ENCODE measurements at regions not wholly inside any gene's neighbourhood (a gene's known extent, or its start where the extent isn't known, plus 50 kb on each side); places are given as distances from the start of the nearest gene placed in this dataset.
"Not testable (repeated sequence)": the region's sequence is repeated elsewhere in the genome, so short reads cannot be mapped to it uniquely, and the experiment has no call there.

DNA sequence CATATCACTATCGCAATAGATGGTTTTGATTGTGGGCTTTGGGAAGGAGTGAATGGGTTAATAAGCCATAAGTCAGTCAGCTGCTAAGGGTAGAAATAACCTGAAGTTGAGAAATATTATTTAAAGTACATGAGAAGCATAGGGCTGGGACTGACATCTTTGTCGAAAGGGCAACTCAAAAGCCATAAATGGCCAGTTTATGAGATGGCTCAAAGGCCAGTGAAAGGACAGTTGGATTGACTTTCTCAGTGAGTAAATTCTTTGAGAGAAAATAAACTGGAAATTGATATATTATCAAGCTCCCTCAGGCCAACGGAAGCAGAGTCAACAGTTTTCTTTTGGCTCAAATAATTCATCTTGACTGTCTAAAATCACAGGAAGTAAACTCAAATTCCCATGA is 419.8 kb downstream of the NSUN3 start:
- TF ChIP-seq, protein P1, sequence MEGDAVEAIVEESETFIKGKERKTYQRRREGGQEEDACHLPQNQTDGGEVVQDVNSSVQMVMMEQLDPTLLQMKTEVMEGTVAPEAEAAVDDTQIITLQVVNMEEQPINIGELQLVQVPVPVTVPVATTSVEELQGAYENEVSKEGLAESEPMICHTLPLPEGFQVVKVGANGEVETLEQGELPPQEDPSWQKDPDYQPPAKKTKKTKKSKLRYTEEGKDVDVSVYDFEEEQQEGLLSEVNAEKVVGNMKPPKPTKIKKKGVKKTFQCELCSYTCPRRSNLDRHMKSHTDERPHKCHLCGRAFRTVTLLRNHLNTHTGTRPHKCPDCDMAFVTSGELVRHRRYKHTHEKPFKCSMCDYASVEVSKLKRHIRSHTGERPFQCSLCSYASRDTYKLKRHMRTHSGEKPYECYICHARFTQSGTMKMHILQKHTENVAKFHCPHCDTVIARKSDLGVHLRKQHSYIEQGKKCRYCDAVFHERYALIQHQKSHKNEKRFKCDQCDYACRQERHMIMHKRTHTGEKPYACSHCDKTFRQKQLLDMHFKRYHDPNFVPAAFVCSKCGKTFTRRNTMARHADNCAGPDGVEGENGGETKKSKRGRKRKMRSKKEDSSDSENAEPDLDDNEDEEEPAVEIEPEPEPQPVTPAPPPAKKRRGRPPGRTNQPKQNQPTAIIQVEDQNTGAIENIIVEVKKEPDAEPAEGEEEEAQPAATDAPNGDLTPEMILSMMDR (IDR thresholded peaks at IDR 0.05): no peak
- no peaks in the 10 kb centered on the region for H3K4me1 ChIP-seq
- H3K36me3 ChIP-seq: no peaks in the 10 kb centered on the region
- no peak for DNase-seq
- H3K4me3 ChIP-seq: no peak overlapping the region
- H3K9ac ChIP-seq (ENCODE audit: low read depth in 2 of 2, low read length in 2 of 2): no peak overlapping the region
- H3K9me3 ChIP-seq: no peaks in the 10 kb centered on the region
- H3K27ac ChIP-seq: peak overlapping the region; percentile 11
- intact Hi-C loops (cut with DNase I): no loop called here
- no peaks in the 10 kb centered on the region for H3K27me3 ChIP-seq

DNA sequence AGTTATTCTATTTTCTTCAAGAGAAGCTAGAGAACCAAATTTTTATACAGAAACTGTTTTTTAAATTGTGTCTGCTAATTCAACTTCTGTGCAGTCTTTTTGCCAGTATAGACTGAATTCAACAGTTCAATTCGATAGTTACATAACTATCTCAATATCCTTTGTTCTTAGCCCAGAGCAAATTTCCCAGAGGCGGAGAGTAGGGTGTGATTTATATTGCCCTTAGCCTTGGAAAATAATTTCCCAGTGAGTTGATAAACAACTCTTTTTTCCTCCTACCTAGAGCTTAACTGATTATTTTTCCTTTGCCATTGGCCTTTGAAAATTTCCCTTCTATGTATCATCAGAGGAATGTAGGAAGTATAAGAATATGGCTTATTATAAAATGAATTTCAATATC is 420.5 kb downstream of the NSUN3 start:
- intact Hi-C loops (cut with DNase I): no loop called here
- Histone ChIP-seq H3K4me1 (no peaks in the 10 kb centered on the region), H3K27ac (peak overlapping the region; percentile 11), H3K27me3 (no peaks in the 10 kb centered on the region), H3K36me3 (no peaks in the 10 kb centered on the region), H3K9me3 (no peaks in the 10 kb centered on the region), H3K9ac (ENCODE audit: low read depth in 2 of 2, low read length in 2 of 2) (no peak overlapping the region), H3K4me3 (no peak overlapping the region)
- DNase-seq: no peak
- TF ChIP-seq, protein P1 (IDR thresholded peaks at IDR 0.05): no peak

DNA sequence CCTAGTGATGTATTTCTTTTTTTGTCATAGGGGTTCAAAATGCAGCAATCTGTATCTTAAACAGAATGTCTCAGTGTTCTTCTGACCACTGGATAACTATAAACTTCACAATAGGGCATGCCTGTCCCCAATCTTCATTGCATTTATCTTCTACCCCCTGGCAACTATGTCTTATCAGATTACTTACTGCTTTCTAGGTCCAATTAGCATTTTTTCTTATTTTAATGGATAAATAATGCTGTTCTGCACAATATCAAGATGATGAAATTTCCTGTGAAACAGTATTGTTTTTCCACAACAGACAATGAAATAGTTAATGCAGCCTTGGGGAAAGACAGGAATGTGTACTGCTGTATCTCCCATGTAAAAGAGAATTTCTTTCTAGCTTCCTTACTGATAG is 432.1 kb downstream of the NSUN3 start:
- DNase-seq: no peak
- Histone ChIP-seq H3K27me3 (no peaks in the 10 kb centered on the region), H3K9ac (ENCODE audit: low read depth in 2 of 2, low read length in 2 of 2) (no peak overlapping the region), H3K4me1 (no peaks in the 10 kb centered on the region), H3K4me3 (no peak overlapping the region), H3K36me3 (no peaks in the 10 kb centered on the region), H3K9me3 (no peaks in the 10 kb centered on the region), H3K27ac (no peak overlapping the region)
- TF ChIP-seq, protein P1 (IDR thresholded peaks at IDR 0.05): no peak
- intact Hi-C loops (cut with DNase I): no loop called here

DNA sequence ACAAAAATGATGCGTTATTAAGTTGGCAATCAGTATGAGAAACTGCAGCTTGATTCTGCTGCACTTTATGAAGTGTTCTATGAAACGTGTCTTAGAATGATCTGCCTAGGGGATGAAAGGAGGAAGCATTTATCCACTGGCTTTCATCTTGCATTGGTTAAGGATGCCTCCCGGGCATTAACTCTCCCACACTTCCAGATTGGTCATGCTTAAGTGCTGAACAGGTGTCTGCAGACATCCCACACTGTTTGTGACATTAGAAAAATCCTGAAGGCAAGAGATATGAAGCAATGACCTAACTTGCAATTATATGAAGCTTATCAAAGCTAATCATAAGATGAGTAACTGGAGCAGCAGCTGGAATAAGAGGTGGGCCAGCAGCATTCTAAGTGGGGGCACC is 437.3 kb downstream of the NSUN3 start:
- Histone ChIP-seq H3K27me3 (no peaks in the 10 kb centered on the region), H3K27ac (no peak overlapping the region), H3K36me3 (no peaks in the 10 kb centered on the region), H3K4me3 (no peak overlapping the region), H3K9ac (ENCODE audit: low read depth in 2 of 2, low read length in 2 of 2) (no peak overlapping the region), H3K9me3 (no peaks in the 10 kb centered on the region), H3K4me1 (no peaks in the 10 kb centered on the region)
- intact Hi-C loops (cut with DNase I): no loop called here
- DNase-seq: no peak
- TF ChIP-seq, protein P1 (IDR thresholded peaks at IDR 0.05): no peak

DNA sequence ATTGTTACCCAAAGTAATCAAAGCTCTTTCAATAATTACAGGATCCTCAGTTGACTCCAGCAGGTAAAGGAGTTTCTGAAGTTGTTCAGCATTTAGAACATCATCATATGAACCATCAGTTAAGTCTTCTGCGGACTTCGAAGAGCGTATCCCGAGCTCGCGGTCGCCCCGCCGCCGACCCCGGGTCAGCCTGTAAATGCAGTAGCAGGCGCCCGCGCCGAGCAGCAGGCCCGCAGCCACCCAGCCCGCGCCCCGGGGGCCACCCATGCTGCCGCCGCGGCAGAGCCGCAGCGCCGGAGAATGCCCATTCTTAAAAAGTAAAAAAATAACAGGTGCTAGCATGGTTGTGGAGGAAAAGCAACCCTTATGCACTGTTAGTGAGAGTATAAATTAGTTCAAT is 444.5 kb downstream of the NSUN3 start:
- H3K27ac ChIP-seq; H3K9ac ChIP-seq (ENCODE audit: low read depth in 2 of 2, low read length in 2 of 2); intact Hi-C loops (cut with DNase I); H3K27me3 ChIP-seq; H3K36me3 ChIP-seq; H3K4me3 ChIP-seq; H3K9me3 ChIP-seq; H3K4me1 ChIP-seq; DNase-seq: not testable (repeated sequence)

DNA sequence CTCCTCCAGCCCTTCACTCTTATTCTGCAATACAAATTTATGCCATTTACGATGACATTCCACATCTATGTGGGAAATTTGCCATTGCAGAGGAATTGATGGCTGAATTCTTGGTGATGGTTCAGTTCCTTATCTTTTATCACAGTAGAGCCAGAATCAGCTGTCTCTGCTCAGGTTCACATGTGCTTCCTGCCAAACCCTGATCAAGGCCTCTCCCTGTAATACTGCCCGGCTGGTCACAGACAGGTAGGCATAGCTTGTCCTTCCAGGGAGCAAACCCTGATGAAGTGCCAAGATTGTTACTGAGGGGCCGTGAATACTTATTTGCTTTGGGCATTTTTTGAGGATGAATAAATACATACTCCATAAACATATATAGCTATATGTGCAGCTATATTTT is 450.0 kb downstream of the NSUN3 start:
- no peaks in the 10 kb centered on the region for H3K9me3 ChIP-seq
- no peak overlapping the region for H3K9ac ChIP-seq (ENCODE audit: low read depth in 2 of 2, low read length in 2 of 2)
- H3K27me3 ChIP-seq: no peaks in the 10 kb centered on the region
- H3K27ac ChIP-seq: no peak overlapping the region
- H3K36me3 ChIP-seq: no peaks in the 10 kb centered on the region
- no peak for DNase-seq
- H3K4me3 ChIP-seq: no peak overlapping the region
- no peaks in the 10 kb centered on the region for H3K4me1 ChIP-seq
- intact Hi-C loops (cut with DNase I): no loop called here
- TF ChIP-seq, protein P1 (IDR thresholded peaks at IDR 0.05): no peak
